ENCODE measurements at regions not wholly inside any gene's neighbourhood (a gene's known extent, or its start where the extent isn't known, plus 50 kb on each side); places are given as distances from the start of the nearest gene placed in this dataset.
A peak's percentile ranks its signal among the peaks of the same experiment; 100 is the strongest.

DNA sequence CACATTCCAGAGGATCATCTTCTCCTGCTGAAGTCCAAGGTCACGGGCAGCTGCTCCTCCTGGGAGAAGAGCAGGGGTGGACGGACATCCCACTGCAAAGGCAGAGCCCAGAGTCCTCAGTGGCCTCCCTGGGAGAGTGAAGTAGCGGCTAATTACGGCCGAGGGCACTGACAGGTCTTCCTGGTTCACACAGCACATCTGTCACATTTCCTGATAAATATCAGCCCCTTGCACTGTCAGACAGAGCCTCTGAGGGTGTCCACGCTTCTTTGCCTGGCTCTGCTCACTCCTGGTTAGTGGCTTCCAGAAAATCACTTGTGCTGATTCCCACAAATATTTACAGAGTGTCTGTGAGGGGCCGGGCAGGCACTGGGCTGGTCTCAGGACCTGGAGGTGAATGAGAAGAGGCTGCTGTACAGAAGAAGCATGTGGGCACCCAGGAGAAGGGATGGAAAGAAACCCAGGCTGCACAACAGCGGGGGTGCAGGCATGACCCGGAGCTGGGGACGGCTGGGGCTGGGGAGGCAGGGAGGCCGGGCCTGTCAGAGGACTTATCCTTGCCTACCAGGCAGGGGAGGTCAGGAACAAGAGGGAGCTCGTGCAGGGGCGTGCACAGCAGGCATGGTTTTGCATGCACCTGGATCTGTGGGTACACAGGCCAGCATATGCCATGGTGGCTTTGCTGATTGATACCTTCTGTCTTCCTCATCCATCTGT lies 258.2 kb upstream of the TNRC6C start:
- TF ChIP-seq, protein P1, sequence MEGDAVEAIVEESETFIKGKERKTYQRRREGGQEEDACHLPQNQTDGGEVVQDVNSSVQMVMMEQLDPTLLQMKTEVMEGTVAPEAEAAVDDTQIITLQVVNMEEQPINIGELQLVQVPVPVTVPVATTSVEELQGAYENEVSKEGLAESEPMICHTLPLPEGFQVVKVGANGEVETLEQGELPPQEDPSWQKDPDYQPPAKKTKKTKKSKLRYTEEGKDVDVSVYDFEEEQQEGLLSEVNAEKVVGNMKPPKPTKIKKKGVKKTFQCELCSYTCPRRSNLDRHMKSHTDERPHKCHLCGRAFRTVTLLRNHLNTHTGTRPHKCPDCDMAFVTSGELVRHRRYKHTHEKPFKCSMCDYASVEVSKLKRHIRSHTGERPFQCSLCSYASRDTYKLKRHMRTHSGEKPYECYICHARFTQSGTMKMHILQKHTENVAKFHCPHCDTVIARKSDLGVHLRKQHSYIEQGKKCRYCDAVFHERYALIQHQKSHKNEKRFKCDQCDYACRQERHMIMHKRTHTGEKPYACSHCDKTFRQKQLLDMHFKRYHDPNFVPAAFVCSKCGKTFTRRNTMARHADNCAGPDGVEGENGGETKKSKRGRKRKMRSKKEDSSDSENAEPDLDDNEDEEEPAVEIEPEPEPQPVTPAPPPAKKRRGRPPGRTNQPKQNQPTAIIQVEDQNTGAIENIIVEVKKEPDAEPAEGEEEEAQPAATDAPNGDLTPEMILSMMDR (IDR thresholded peaks at IDR 0.05; ENCODE audit: insufficient read depth, low read length, severe bottlenecking), result no peak
- Histone ChIP-seq H3K36me3 (ENCODE audit: control insufficient read depth, insufficient read depth, low read length) (no peaks in the 10 kb centered on the region), H3K4me3 (ENCODE audit: low read depth, low read length) (no peak overlapping the region), H3K27me3 (ENCODE audit: control insufficient read depth, insufficient read depth, low read length) (peaks cover 4% of the 10 kb centered on the region)
- no peak for FAIRE-seq
- DNase-seq (ENCODE audit: low read depth), result no peak

DNA sequence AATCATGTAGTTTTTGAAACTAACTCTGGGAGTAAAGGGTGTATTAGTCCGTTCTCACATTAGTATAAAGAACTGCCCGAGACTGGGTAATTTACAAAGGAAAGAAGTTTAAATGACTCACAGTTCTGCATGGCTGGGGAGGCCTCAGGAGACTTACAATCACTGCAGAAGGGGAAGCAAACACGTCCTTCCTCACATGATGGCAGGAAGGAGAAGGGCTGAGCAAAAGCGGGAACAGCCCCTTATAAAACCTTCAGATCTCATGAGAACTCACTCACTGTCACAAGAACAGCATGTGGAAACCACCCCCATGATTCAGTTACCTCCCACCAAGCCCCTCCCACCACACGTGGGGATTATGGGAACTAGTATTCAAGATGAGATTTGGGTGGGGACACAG lies 256.5 kb upstream of the TNRC6C start:
- no peak overlapping the region for H3K4me3 ChIP-seq (ENCODE audit: low read depth, low read length)
- H3K36me3 ChIP-seq (ENCODE audit: control insufficient read depth, insufficient read depth, low read length), result no peaks in the 10 kb centered on the region
- no peak for FAIRE-seq
- H3K27me3 ChIP-seq (ENCODE audit: control insufficient read depth, insufficient read depth, low read length), result peaks cover 2% of the 10 kb centered on the region
- TF ChIP-seq, protein P1 (IDR thresholded peaks at IDR 0.05; ENCODE audit: insufficient read depth, low read length, severe bottlenecking), result no peak
- DNase-seq (ENCODE audit: low read depth), result no peak

DNA sequence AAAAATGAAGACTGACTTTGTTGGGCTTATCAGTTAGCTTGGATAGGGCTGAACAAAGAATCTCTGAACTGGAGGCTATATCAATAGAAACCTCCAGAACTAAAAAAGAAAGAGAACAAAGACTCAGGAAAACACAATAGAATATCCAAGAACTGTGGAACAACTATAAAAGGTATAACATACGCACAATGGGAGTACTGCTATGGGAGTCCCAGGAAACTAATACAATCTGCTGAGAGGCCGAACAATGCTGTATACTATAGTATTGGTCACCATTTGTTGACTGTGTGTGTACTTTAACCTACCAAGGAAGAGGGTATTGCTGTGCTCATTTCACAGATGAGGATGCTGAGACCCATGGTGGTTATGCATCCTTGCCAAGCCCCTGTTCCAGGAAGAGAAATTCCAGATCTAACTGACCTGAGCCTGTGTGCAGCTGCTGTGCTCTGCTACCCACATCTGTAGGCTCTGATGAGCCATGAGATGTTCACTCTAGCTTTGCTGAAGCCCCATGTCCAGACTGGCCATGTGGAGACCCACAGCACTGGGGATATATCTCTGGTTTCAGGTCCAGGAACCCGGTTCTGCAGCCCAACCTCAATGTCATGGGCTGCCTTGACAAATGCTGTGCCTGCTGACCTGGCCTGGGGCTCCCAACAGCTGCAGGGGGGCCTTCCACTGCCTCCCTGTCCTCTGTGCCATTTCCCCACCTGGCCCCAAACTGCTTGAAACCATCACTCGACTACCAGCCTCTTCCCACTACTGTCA lies 254.3 kb upstream of the TNRC6C start:
- no peak for FAIRE-seq
- no peak for DNase-seq (ENCODE audit: low read depth)
- Histone ChIP-seq H3K27me3 (ENCODE audit: control insufficient read depth, insufficient read depth, low read length) (no peaks in the 10 kb centered on the region), H3K4me3 (ENCODE audit: low read depth, low read length) (no peak overlapping the region), H3K36me3 (ENCODE audit: control insufficient read depth, insufficient read depth, low read length) (no peaks in the 10 kb centered on the region)
- TF ChIP-seq, protein P1 (IDR thresholded peaks at IDR 0.05; ENCODE audit: insufficient read depth, low read length, severe bottlenecking), result no peak

DNA sequence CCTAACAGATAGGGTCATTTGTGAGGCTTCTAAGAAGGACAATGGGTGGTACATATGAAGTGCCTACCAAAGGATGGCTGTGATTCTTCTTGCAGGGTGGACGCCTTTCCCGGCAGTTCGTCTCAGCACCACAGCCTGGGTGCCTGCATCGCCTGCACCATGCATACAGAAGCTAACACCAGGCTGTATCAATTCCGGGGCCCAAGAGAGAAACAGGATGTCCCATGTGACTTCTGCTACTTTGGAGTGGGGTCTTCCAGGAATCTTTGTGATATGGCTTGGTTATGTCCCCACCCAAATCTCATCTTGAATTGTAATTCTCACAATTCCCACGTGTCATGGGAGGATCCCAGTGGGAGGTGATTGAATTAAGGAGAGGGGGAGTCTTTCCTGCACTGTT lies 251.6 kb upstream of the TNRC6C start:
- TF ChIP-seq, protein P1 (IDR thresholded peaks at IDR 0.05; ENCODE audit: insufficient read depth, low read length, severe bottlenecking), result no peak
- FAIRE-seq (peak; percentile 43), DNase-seq (ENCODE audit: low read depth) (no peak)
- Histone ChIP-seq H3K27me3 (ENCODE audit: control insufficient read depth, insufficient read depth, low read length) (no peaks in the 10 kb centered on the region), H3K36me3 (ENCODE audit: control insufficient read depth, insufficient read depth, low read length) (no peaks in the 10 kb centered on the region), H3K4me3 (ENCODE audit: low read depth, low read length) (no peak overlapping the region)

DNA sequence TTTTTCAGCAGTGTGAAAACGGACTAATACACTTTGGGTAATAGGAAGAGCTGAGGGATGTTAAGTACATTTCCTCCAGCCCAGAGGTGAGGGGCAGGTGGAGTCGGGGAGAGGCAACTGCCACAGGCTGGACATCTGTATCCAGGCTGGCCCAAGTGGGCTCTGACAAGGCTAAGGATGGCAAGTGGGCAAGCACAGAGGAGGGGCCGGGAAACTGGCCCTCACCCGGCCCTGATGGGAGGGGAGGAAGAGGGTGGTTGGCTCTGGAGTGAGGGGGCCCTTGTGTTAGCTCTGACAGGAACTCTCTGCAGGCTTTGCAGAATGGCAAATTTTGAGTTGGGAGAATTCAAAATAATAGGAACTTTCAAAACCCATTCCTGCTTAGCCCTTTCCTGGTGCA lies 251.0 kb upstream of the TNRC6C start:
- Histone ChIP-seq H3K36me3 (ENCODE audit: control insufficient read depth, insufficient read depth, low read length) (no peaks in the 10 kb centered on the region), H3K4me3 (ENCODE audit: low read depth, low read length) (no peak overlapping the region), H3K27me3 (ENCODE audit: control insufficient read depth, insufficient read depth, low read length) (no peaks in the 10 kb centered on the region)
- FAIRE-seq (no peak), DNase-seq (ENCODE audit: low read depth) (no peak)
- TF ChIP-seq, protein P1 (IDR thresholded peaks at IDR 0.05; ENCODE audit: insufficient read depth, low read length, severe bottlenecking), result no peak

Data from bronchial epithelial cell (primary cell).